GM23338 (cell line): ENCODE measurements at regions not wholly inside any gene's neighbourhood (a gene's known extent, or its start where the extent isn't known, plus 50 kb on each side); places are given as distances from the start of the nearest gene placed in this dataset.

Experiments used
- ATAC-seq: fragments of 200-7000 bp; cut with Tn5 transposase; 3 replicates; pipeline ENCODE4 v1.9.1; 2020
- DNase-seq: peaks from one replicate; pipeline ENCODE4 v3.0.0-alpha.2; 2015; ENCODE audit warnings: low spot score
- H2AFZ ChIP-seq: fragments of 200-600 bp; sonication (generic); 2 replicates; pipeline ENCODE4 v1.8.0; 2016; ENCODE audit warnings: antibody characterized with exemption, mild to moderate bottlenecking, moderate library complexity
- H3F3A ChIP-seq: fragments of 200-600 bp; sonication (generic); replicated peaks from 2 replicates; pipeline ENCODE4 v1.8.0; 2017; ENCODE audit warnings: antibody characterized with exemption, mixed run types, low read depth
- H3K27ac ChIP-seq: fragments of 200-600 bp; sonication (generic); 2 replicates; pipeline ENCODE4 v1.6.1; 2016; ENCODE audit warnings: low read depth
- H3K27me3 ChIP-seq: fragments of 200-600 bp; sonication (generic); 2 replicates; pipeline ENCODE4 v1.8.0; 2016; ENCODE audit warnings: mild to moderate bottlenecking, mixed run types, moderate library complexity; ENCODE audit not compliant: insufficient read depth
- H3K36me3 ChIP-seq: fragments of 200-600 bp; sonication (generic); 2 replicates; pipeline ENCODE4 v1.8.0; 2016; ENCODE audit warnings: mild to moderate bottlenecking; ENCODE audit not compliant: insufficient read depth
- H3K4me1 ChIP-seq: fragments of 200-600 bp; sonication (generic); 2 replicates; pipeline ENCODE4 v1.8.0; 2016; ENCODE audit warnings: mild to moderate bottlenecking, moderate library complexity; ENCODE audit not compliant: insufficient read depth
- H3K4me2 ChIP-seq: fragments of 200-600 bp; sonication (generic); 2 replicates; pipeline ENCODE4 v1.7.1; 2017; ENCODE audit warnings: mixed run types
- H3K4me3 ChIP-seq: fragments of 200-600 bp; sonication (generic); 2 replicates; pipeline ENCODE4 v1.6.1; 2016; ENCODE audit warnings: mixed run types
- H3K79me2 ChIP-seq: fragments of 200-600 bp; sonication (generic); replicated peaks from 2 replicates; pipeline ENCODE4 v1.8.0; 2017; ENCODE audit warnings: mild to moderate bottlenecking; ENCODE audit not compliant: insufficient read depth
- H3K9me2 ChIP-seq: fragments of 200-600 bp; sonication (generic); 2 replicates; pipeline ENCODE4 v1.8.0; 2017; ENCODE audit not compliant: insufficient read depth
- H4K20me1 ChIP-seq: fragments of 200-600 bp; sonication (generic); replicated peaks from 2 replicates; pipeline ENCODE4 v1.8.0; 2017; ENCODE audit warnings: mild to moderate bottlenecking; ENCODE audit not compliant: insufficient read depth
- H3K27ac Mint-ChIP-seq: 2 replicates; pipeline ENCODE4 v1.8.0; 2020; ENCODE audit warnings: inconsistent platforms, mild to moderate bottlenecking, moderate library complexity, mixed read lengths
- H3K27me3 Mint-ChIP-seq: 3 replicates; pipeline ENCODE4 v1.8.0; 2022; ENCODE audit warnings: low read depth, mild to moderate bottlenecking, moderate library complexity, mixed read lengths, inconsistent platforms; ENCODE audit not compliant: insufficient read depth, poor library complexity
- H3K36me3 Mint-ChIP-seq: 3 replicates; pipeline ENCODE4 v1.8.0; 2021; ENCODE audit warnings: low read depth, mild to moderate bottlenecking, inconsistent platforms, moderate library complexity, mixed read lengths
- H3K4me1 Mint-ChIP-seq: 3 replicates; pipeline ENCODE4 v1.8.0; 2020; ENCODE audit warnings: mild to moderate bottlenecking, inconsistent platforms, mixed read lengths
- H3K4me3 Mint-ChIP-seq: 3 replicates; pipeline ENCODE4 v1.8.0; 2021; ENCODE audit warnings: moderate library complexity, mild to moderate bottlenecking, inconsistent platforms, mixed read lengths
- H3K9me3 Mint-ChIP-seq: 3 replicates; pipeline ENCODE4 v1.8.0; 2020; ENCODE audit warnings: moderate library complexity, mild to moderate bottlenecking, inconsistent platforms, mixed read lengths
- CREB1 ChIP-seq: fragments of 250-450 bp; sonication (Bioruptor Pico); IDR thresholded peaks from 2 replicates; pipeline ENCODE4 v1.5.0; 2020; ENCODE audit warnings: low read depth, mild to moderate bottlenecking, moderate library complexity
- CTCF ChIP-seq, 2 experiments: fragments of 200-600 bp in 1 of 2; sonication (generic) in 1 of 2; conservative IDR thresholded peaks; 2 replicates each; pipeline versions ENCODE4 v1.5.1 to v1.6.1; 2016 to 2017; ENCODE audit warnings: antibody characterized with exemption in 2 of 2, low read depth in 2 of 2, mild to moderate bottlenecking in 2 of 2, moderate library complexity in 1 of 2
- ETS1 ChIP-seq: IDR thresholded peaks from 2 replicates; pipeline ENCODE4 v1.6.1; 2016; ENCODE audit warnings: antibody characterized with exemption
- EZH2 ChIP-seq: fragments of 200-600 bp; sonication (generic); IDR thresholded peaks from one replicate; pipeline ENCODE4 v1.8.0; 2017; ENCODE audit warnings: antibody characterized with exemption, mild to moderate bottlenecking, low read depth; ENCODE audit not compliant: unreplicated experiment
- EZH2phosphoT487 ChIP-seq: fragments of 200-600 bp; sonication (generic); IDR thresholded peaks from one replicate; pipeline ENCODE4 v1.8.1; 2018; ENCODE audit warnings: antibody characterized with exemption; ENCODE audit not compliant: unreplicated experiment
- JUNB ChIP-seq: IDR thresholded peaks from one replicate; pipeline ENCODE4 v1.6.1; 2016; ENCODE audit warnings: antibody characterized with exemption; ENCODE audit not compliant: unreplicated experiment
- NANOG ChIP-seq: IDR thresholded peaks from 2 replicates; pipeline ENCODE4 v1.6.1; 2016; ENCODE audit warnings: antibody characterized with exemption, borderline replicate concordance
- POLR2AphosphoS5 ChIP-seq: IDR thresholded peaks from 2 replicates; pipeline ENCODE4 v1.6.1; 2016; ENCODE audit warnings: antibody characterized with exemption, low read depth
- ZNF114 ChIP-seq: fragments of 250-450 bp; sonication (Bioruptor Pico); IDR thresholded peaks from 2 replicates; pipeline ENCODE4 v1.5.0; 2020; ENCODE audit warnings: mild to moderate bottlenecking, moderate library complexity
- ZNF331 ChIP-seq: fragments of 250-450 bp; sonication (Bioruptor Pico); IDR thresholded peaks from 2 replicates; pipeline ENCODE4 v1.5.0; 2020; ENCODE audit warnings: low read depth, mild to moderate bottlenecking, moderate library complexity
- ZNF462 ChIP-seq: fragments of 250-450 bp; sonication (Bioruptor Pico); IDR thresholded peaks from 2 replicates; pipeline ENCODE4 v1.5.0; 2020; ENCODE audit warnings: mild to moderate bottlenecking, moderate library complexity

GRCh38 chr1:94768036-94768435 lies 52.1 kb upstream of the SLC44A3 start:
- Mint-ChIP-seq H3K4me1 (peaks cover 3% of the 10 kb centered on the region; the same call in 1 of the 3 replicates), H3K27me3 (peaks cover 1% of the 10 kb centered on the region), H3K9me3 (peaks cover 2% of the 10 kb centered on the region; the same call in 1 of the 3 replicates), H3K27ac (no peak overlapping the region), H3K36me3 (no peaks in the 10 kb centered on the region; the same call in 2 of the 3 replicates), H3K4me3 (no peak overlapping the region)
- DNase-seq: no peak
- TF ChIP-seq NANOG (no peak), JUNB (no peak)
- Histone ChIP-seq H3K4me2 (no peak overlapping the region), H3K4me1 (no peaks in the 10 kb centered on the region), H4K20me1 (no peaks in the 10 kb centered on the region), H3K79me2 (no peaks in the 10 kb centered on the region), H3K27me3 (no peaks in the 10 kb centered on the region), H2AFZ (no peak overlapping the region), H3K9me2 (0 out of 2 replicates have a peak, but pooled peaks cover 9% of the 10 kb centered on the region), H3K4me3 (no peak overlapping the region), H3K36me3 (no peaks in the 10 kb centered on the region; the same call in none of the 2 replicates), H3F3A (no peaks in the 10 kb centered on the region), H3K27ac (no peak overlapping the region)
- no peak for ATAC-seq

GRCh38 chr1:94765958-94766357 lies 54.2 kb upstream of the SLC44A3 start:
- DNase-seq (no peak), ATAC-seq (no peak)
- Histone ChIP-seq H3K79me2 (no peaks in the 10 kb centered on the region), H3F3A (no peaks in the 10 kb centered on the region), H3K36me3 (no peaks in the 10 kb centered on the region; the same call in none of the 2 replicates), H3K27me3 (no peaks in the 10 kb centered on the region), H4K20me1 (no peaks in the 10 kb centered on the region), H3K4me3 (no peak overlapping the region), H2AFZ (no peak overlapping the region), H3K4me2 (no peak overlapping the region), H3K9me2 (0 out of 2 replicates have a peak, but pooled peaks cover 9% of the 10 kb centered on the region), H3K27ac (no peak overlapping the region), H3K4me1 (no peaks in the 10 kb centered on the region)
- Mint-ChIP-seq H3K4me3 (no peak overlapping the region), H3K9me3 (peaks cover 2% of the 10 kb centered on the region; the same call in 1 of the 3 replicates), H3K27ac (no peak overlapping the region), H3K27me3 (peaks cover 1% of the 10 kb centered on the region), H3K4me1 (no peaks in the 10 kb centered on the region), H3K36me3 (no peaks in the 10 kb centered on the region; the same call in 2 of the 3 replicates)
- no peak for TF ChIP-seq EZH2phosphoT487
- no peak for TF ChIP-seq ZNF114 (CRISPR knock-in tag)
- TF ChIP-seq ETS1: no peak
- TF ChIP-seq NANOG: no peak
- TF ChIP-seq CTCF (conservative IDR thresholded peaks at IDR 0.05; ENCODE audit: low read depth in 2 of 2): no peak
- no peak for TF ChIP-seq ZNF331
- no peak for TF ChIP-seq POLR2AphosphoS5
- TF ChIP-seq JUNB: no peak
- TF ChIP-seq EZH2: no peak
- no peak for TF ChIP-seq ZNF462 (CRISPR knock-in tag)
- no peak for TF ChIP-seq CREB1
